Neural crest cell (in vitro differentiated cells): ENCODE measurements at regions not wholly inside any gene's neighbourhood (a gene's known extent, or its start where the extent isn't known, plus 50 kb on each side); places are given as distances from the start of the nearest gene placed in this dataset.
"Not testable (repeated sequence)": the region's sequence is repeated elsewhere in the genome, so short reads cannot be mapped to it uniquely, and the experiment has no call there.

Experiments
- DNase-seq: peaks from one replicate; pipeline ENCODE4 v3.0.0; 2021; ENCODE audit warnings: low read depth, mixed read lengths, low spot score
- H3K27ac Mint-ChIP-seq: one replicate; pipeline ENCODE4 v1.8.0; 2021; ENCODE audit warnings: mild to moderate bottlenecking, mixed read lengths; ENCODE audit not compliant: unreplicated experiment
- H3K27me3 Mint-ChIP-seq: 2 replicates; pipeline ENCODE4 v1.8.0; 2021; ENCODE audit warnings: low read depth, mild to moderate bottlenecking, mixed read lengths
- H3K36me3 Mint-ChIP-seq: 2 replicates; pipeline ENCODE4 v1.8.0; 2021; ENCODE audit warnings: low read depth, mild to moderate bottlenecking, mixed read lengths
- H3K4me1 Mint-ChIP-seq: 2 replicates; pipeline ENCODE4 v1.8.0; 2021; ENCODE audit warnings: mixed read lengths
- H3K4me3 Mint-ChIP-seq: one replicate; pipeline ENCODE4 v1.8.0; 2021; ENCODE audit warnings: mild to moderate bottlenecking, mixed read lengths
- H3K9me3 Mint-ChIP-seq: 2 replicates; pipeline ENCODE4 v1.8.0; 2021; ENCODE audit warnings: mixed read lengths
- TF ChIP-seq, protein P1 (sequence below): fragments of 200-600 bp; sonication (generic); conservative IDR thresholded peaks from 2 replicates; pipeline ENCODE4 v1.5.0; 2021; ENCODE audit warnings: antibody characterized with exemption, mild to moderate bottlenecking

DNA sequence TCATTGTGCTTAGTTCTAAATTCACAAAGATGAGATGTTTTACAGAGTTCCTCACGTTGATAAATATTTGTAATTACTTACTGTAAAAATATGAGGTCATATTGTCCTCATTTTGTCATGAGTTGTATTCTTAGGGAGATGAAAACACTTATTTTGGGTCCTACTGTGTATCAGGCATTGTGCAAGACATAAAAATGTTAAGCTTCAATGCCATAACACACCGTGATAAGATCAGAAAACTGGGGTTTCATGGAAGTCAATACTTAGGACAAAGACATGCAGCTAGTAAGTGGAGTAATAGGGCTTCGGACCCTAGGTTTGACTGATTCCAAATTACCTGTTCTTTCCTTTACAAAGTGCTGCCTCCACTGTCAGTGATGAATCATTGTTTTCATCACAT lies 720.7 kb upstream of the ZP4 start:
- Mint-ChIP-seq H3K4me1 (no peaks in the 10 kb centered on the region), H3K27ac (no peak overlapping the region), H3K4me3 (no peak overlapping the region), H3K27me3 (no peaks in the 10 kb centered on the region), H3K9me3 (peaks cover 9% of the 10 kb centered on the region), H3K36me3 (no peaks in the 10 kb centered on the region)
- TF ChIP-seq, protein P1, sequence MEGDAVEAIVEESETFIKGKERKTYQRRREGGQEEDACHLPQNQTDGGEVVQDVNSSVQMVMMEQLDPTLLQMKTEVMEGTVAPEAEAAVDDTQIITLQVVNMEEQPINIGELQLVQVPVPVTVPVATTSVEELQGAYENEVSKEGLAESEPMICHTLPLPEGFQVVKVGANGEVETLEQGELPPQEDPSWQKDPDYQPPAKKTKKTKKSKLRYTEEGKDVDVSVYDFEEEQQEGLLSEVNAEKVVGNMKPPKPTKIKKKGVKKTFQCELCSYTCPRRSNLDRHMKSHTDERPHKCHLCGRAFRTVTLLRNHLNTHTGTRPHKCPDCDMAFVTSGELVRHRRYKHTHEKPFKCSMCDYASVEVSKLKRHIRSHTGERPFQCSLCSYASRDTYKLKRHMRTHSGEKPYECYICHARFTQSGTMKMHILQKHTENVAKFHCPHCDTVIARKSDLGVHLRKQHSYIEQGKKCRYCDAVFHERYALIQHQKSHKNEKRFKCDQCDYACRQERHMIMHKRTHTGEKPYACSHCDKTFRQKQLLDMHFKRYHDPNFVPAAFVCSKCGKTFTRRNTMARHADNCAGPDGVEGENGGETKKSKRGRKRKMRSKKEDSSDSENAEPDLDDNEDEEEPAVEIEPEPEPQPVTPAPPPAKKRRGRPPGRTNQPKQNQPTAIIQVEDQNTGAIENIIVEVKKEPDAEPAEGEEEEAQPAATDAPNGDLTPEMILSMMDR, result no peak
- no peak for DNase-seq

GRCh38 chr1:238608144-238608543 lies 717.4 kb upstream of the ZP4 start:
- no peaks in the 10 kb centered on the region for H3K36me3 Mint-ChIP-seq
- H3K4me3 Mint-ChIP-seq, result no peak overlapping the region
- DNase-seq, result no peak
- H3K4me1 Mint-ChIP-seq, result no peaks in the 10 kb centered on the region
- peaks cover 5% of the 10 kb centered on the region for H3K9me3 Mint-ChIP-seq
- TF ChIP-seq, protein P1, result no peak
- no peaks in the 10 kb centered on the region for H3K27me3 Mint-ChIP-seq
- no peak overlapping the region for H3K27ac Mint-ChIP-seq

GRCh38 chr1:238606896-238607295 lies 716.2 kb upstream of the ZP4 start:
- Mint-ChIP-seq H3K4me1 (no peaks in the 10 kb centered on the region), H3K27ac (no peak overlapping the region), H3K36me3 (no peaks in the 10 kb centered on the region), H3K27me3 (no peaks in the 10 kb centered on the region), H3K4me3 (no peak overlapping the region), H3K9me3 (peaks cover 3% of the 10 kb centered on the region)
- TF ChIP-seq, protein P1, result no peak
- no peak for DNase-seq

DNA sequence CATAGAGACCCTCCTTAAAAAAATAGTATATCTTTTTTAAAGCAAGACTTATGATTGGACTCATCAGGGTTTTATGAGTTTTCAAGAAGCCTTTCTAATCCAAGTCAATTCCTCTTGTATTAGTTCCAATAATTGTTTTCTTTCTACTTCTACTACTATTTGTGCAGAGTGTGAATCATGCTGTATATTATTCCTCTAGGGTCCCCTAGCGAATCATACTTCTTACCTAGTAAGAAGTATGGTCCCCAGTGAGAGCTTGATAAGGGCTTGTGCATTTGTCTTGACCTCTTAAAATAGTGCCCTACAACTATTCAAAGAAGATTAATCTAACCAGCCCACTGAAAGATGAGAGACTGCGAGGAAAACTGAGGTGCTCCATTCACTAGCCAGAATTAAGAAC lies 715.7 kb upstream of the ZP4 start:
- H3K4me1 Mint-ChIP-seq, result no peaks in the 10 kb centered on the region
- TF ChIP-seq, protein P1, result no peak
- no peak overlapping the region for H3K27ac Mint-ChIP-seq
- H3K4me3 Mint-ChIP-seq, result no peak overlapping the region
- no peaks in the 10 kb centered on the region for H3K36me3 Mint-ChIP-seq
- H3K9me3 Mint-ChIP-seq, result peaks cover 3% of the 10 kb centered on the region
- H3K27me3 Mint-ChIP-seq, result no peaks in the 10 kb centered on the region
- DNase-seq, result no peak

DNA sequence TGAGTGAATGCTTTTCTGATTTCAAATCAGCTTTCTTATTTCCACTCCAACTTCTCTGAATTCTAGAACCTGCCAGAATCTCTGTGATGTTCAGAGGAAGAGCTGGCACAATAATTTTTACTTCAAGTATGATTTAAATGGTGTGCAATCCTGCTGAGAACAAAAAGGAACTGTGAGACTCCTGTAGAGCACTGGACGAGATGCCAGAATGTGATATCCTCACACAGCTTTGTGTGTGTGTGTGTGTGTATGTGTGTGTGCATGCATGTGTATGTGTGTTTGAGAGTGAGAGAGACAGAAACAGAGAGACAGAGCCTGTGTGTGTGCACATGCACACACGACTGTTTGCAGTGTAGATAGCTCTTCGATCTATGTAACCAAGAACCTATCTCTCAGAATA lies 713.6 kb upstream of the ZP4 start:
- no peaks in the 10 kb centered on the region for H3K9me3 Mint-ChIP-seq
- no peaks in the 10 kb centered on the region for H3K27me3 Mint-ChIP-seq
- H3K27ac Mint-ChIP-seq, result no peak overlapping the region
- no peaks in the 10 kb centered on the region for H3K4me1 Mint-ChIP-seq
- no peak overlapping the region for H3K4me3 Mint-ChIP-seq
- TF ChIP-seq, protein P1, result no peak
- H3K36me3 Mint-ChIP-seq, result no peaks in the 10 kb centered on the region
- no peak for DNase-seq

DNA sequence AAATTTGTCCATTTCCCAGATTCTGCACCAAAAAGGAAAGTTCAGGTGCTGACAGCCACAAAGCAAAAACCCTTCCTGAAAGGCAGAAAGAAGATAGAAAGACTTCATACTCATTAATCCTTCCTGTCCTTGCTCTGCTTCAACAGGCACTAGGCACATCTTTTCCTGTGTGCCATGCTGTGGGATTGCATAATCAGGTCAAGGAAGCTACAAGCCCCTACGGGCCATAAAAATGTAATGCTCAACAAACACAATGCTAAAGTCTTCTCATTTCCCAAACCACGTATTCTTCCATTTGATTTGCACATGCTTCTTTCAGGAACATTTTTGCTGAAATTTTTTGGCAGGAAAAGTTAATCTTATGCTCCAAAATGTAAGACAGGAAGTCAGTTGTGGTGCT lies 710.9 kb upstream of the ZP4 start:
- H3K27me3 Mint-ChIP-seq, H3K27ac Mint-ChIP-seq, DNase-seq, H3K9me3 Mint-ChIP-seq, H3K4me1 Mint-ChIP-seq, H3K36me3 Mint-ChIP-seq, H3K4me3 Mint-ChIP-seq: not testable (repeated sequence)
